Activated CD4-positive, alpha-beta T cell treated with anti-CD3 and anti-CD28 coated beads, Interleukin-2, amount 10 ng/mL, durations not matched to agents 7 days and 5 days (primary cell): ENCODE measurements at regions not wholly inside any gene's neighbourhood (a gene's known extent, or its start where the extent isn't known, plus 50 kb on each side); places are given as distances from the start of the nearest gene placed in this dataset.

Experiments used
- CTCF ChIA-PET: fragments of 350-600 bp; sonication (Branson Sonifier 250); formaldehyde crosslinking; loops from one replicate; lab custom pipeline; 2021; ENCODE audit warnings: antibody characterized with exemption; lab: Charles Lee
- POLR2A ChIA-PET: fragments of 350-600 bp; sonication (Branson Sonifier 250); formaldehyde crosslinking; loops from one replicate; lab custom pipeline; 2021; ENCODE audit warnings: antibody characterized with exemption; lab: Charles Lee
- DNase-seq: peaks from one replicate; pipeline ENCODE4 v3.0.0-alpha.2; 2020
- H3K27ac Mint-ChIP-seq: one replicate; pipeline ENCODE4 v1.8.0; 2021; ENCODE audit warnings: mild to moderate bottlenecking, moderate library complexity, mixed read lengths
- H3K27me3 Mint-ChIP-seq: one replicate; pipeline ENCODE4 v1.8.0; 2021; ENCODE audit warnings: mixed read lengths
- H3K36me3 Mint-ChIP-seq: one replicate; pipeline ENCODE4 v1.8.0; 2021; ENCODE audit warnings: low read depth, mixed read lengths
- H3K4me1 Mint-ChIP-seq: one replicate; pipeline ENCODE4 v1.8.0; 2021; ENCODE audit warnings: mixed read lengths
- H3K4me3 Mint-ChIP-seq: one replicate; pipeline ENCODE4 v1.8.0; 2021; ENCODE audit warnings: mild to moderate bottlenecking, moderate library complexity, mixed read lengths
- H3K9me3 Mint-ChIP-seq: one replicate; pipeline ENCODE4 v1.8.0; 2021; ENCODE audit warnings: mixed read lengths

- no peak for DNase-seq
- Mint-ChIP-seq H3K27ac (no peak overlapping the region), H3K4me3 (no peak overlapping the region), H3K36me3 (no peaks in the 10 kb centered on the region), H3K27me3 (no peaks in the 10 kb centered on the region), H3K9me3 (peaks cover 2% of the 10 kb centered on the region), H3K4me1 (no peaks in the 10 kb centered on the region)
- ChIA-PET POLR2A (no interaction called here), CTCF (no interaction called here)
These were observed 475.8 kb downstream of the NLGN4X start for GRCh38 chrX:5752831-5753230.

GRCh38 chrX:5748586-5749150 lies 480.0 kb downstream of the NLGN4X start:
- POLR2A ChIA-PET, result no interaction called here
- Mint-ChIP-seq H3K4me3 (no peak overlapping the region), H3K9me3 (peaks cover 2% of the 10 kb centered on the region), H3K4me1 (no peaks in the 10 kb centered on the region), H3K36me3 (no peaks in the 10 kb centered on the region), H3K27me3 (no peaks in the 10 kb centered on the region), H3K27ac (no peak overlapping the region)
- CTCF ChIA-PET, result no interaction called here
- no peak for DNase-seq

- DNase-seq, result no peak
- Mint-ChIP-seq H3K27me3 (no peaks in the 10 kb centered on the region), H3K4me3 (no peak overlapping the region), H3K27ac (no peak overlapping the region), H3K9me3 (peaks cover 2% of the 10 kb centered on the region), H3K36me3 (no peaks in the 10 kb centered on the region), H3K4me1 (no peaks in the 10 kb centered on the region)
- ChIA-PET POLR2A (no interaction called here), CTCF (no interaction called here)
These were observed 482.4 kb downstream of the NLGN4X start for GRCh38 chrX:5746231-5746630.

- no peaks in the 10 kb centered on the region for H3K27me3 Mint-ChIP-seq
- ChIA-PET CTCF (no interaction called here), POLR2A (no interaction called here)
- H3K4me1 Mint-ChIP-seq, result no peaks in the 10 kb centered on the region
- no peak for DNase-seq
- no peak overlapping the region for H3K4me3 Mint-ChIP-seq
- H3K27ac Mint-ChIP-seq, result no peak overlapping the region
- no peaks in the 10 kb centered on the region for H3K36me3 Mint-ChIP-seq
- H3K9me3 Mint-ChIP-seq, result no peaks in the 10 kb centered on the region
These were observed 495.2 kb downstream of the NLGN4X start for GRCh38 chrX:5733501-5733900.

GRCh38 chrX:5730556-5730955 lies 498.1 kb downstream of the NLGN4X start:
- H3K9me3 Mint-ChIP-seq, result no peaks in the 10 kb centered on the region
- no peaks in the 10 kb centered on the region for H3K4me1 Mint-ChIP-seq
- DNase-seq, result no peak
- ChIA-PET POLR2A (no interaction called here), CTCF (no interaction called here)
- H3K4me3 Mint-ChIP-seq, result no peak overlapping the region
- H3K27ac Mint-ChIP-seq, result no peak overlapping the region
- no peaks in the 10 kb centered on the region for H3K36me3 Mint-ChIP-seq
- no peaks in the 10 kb centered on the region for H3K27me3 Mint-ChIP-seq

- Mint-ChIP-seq H3K36me3 (no peaks in the 10 kb centered on the region), H3K4me1 (no peaks in the 10 kb centered on the region), H3K9me3 (no peaks in the 10 kb centered on the region), H3K27me3 (no peaks in the 10 kb centered on the region), H3K27ac (peak overlapping the region; percentile 25), H3K4me3 (no peak overlapping the region)
- DNase-seq, result no peak
- ChIA-PET CTCF (no interaction called here), POLR2A (no interaction called here)
These were observed 502.4 kb downstream of the NLGN4X start for GRCh38 chrX:5726224-5726623.

- no peak for DNase-seq
- no peaks in the 10 kb centered on the region for H3K4me1 Mint-ChIP-seq
- no peaks in the 10 kb centered on the region for H3K27me3 Mint-ChIP-seq
- no peak overlapping the region for H3K4me3 Mint-ChIP-seq
- no peaks in the 10 kb centered on the region for H3K9me3 Mint-ChIP-seq
- H3K27ac Mint-ChIP-seq, result no peak overlapping the region
- CTCF ChIA-PET, result no interaction called here
- H3K36me3 Mint-ChIP-seq, result no peaks in the 10 kb centered on the region
- POLR2A ChIA-PET, result no interaction called here
These were observed 504.5 kb downstream of the NLGN4X start for GRCh38 chrX:5724123-5724522.

- no peak for DNase-seq
- CTCF ChIA-PET, result no interaction called here
- Mint-ChIP-seq H3K27me3 (no peaks in the 10 kb centered on the region), H3K27ac (no peak overlapping the region), H3K36me3 (no peaks in the 10 kb centered on the region), H3K4me3 (no peak overlapping the region), H3K4me1 (no peaks in the 10 kb centered on the region), H3K9me3 (no peaks in the 10 kb centered on the region)
- POLR2A ChIA-PET, result no interaction called here
These were observed 510.0 kb downstream of the NLGN4X start for GRCh38 chrX:5718651-5719050.

- Mint-ChIP-seq H3K36me3 (no peaks in the 10 kb centered on the region), H3K4me3 (no peak overlapping the region), H3K27ac (no peak overlapping the region), H3K9me3 (no peaks in the 10 kb centered on the region), H3K27me3 (no peaks in the 10 kb centered on the region), H3K4me1 (no peaks in the 10 kb centered on the region)
- ChIA-PET POLR2A (no interaction called here), CTCF (no interaction called here)
- DNase-seq, result no peak
These were observed 512.0 kb downstream of the NLGN4X start for GRCh38 chrX:5716666-5717065.

- H3K36me3 Mint-ChIP-seq, result no peaks in the 10 kb centered on the region
- H3K27me3 Mint-ChIP-seq, result no peaks in the 10 kb centered on the region
- no peaks in the 10 kb centered on the region for H3K4me1 Mint-ChIP-seq
- no peak for DNase-seq
- H3K9me3 Mint-ChIP-seq, result no peaks in the 10 kb centered on the region
- no peak overlapping the region for H3K4me3 Mint-ChIP-seq
- POLR2A ChIA-PET, result no interaction called here
- H3K27ac Mint-ChIP-seq, result no peak overlapping the region
- CTCF ChIA-PET, result no interaction called here
These were observed 520.4 kb downstream of the NLGN4X start for GRCh38 chrX:5708251-5708650.

GRCh38 chrX:5702890-5703289 lies 525.8 kb downstream of the NLGN4X start:
- no peaks in the 10 kb centered on the region for H3K4me1 Mint-ChIP-seq
- H3K9me3 Mint-ChIP-seq, result no peaks in the 10 kb centered on the region
- H3K27me3 Mint-ChIP-seq, result no peaks in the 10 kb centered on the region
- DNase-seq, result no peak
- POLR2A ChIA-PET, result no interaction called here
- H3K27ac Mint-ChIP-seq, result no peak overlapping the region
- CTCF ChIA-PET, result no interaction called here
- no peaks in the 10 kb centered on the region for H3K36me3 Mint-ChIP-seq
- H3K4me3 Mint-ChIP-seq, result no peak overlapping the region

GRCh38 chrX:5695971-5696370 lies 532.7 kb downstream of the NLGN4X start:
- DNase-seq, result no peak

GRCh38 chrX:5683996-5684395 lies 544.7 kb downstream of the NLGN4X start:
- no peaks in the 10 kb centered on the region for H3K4me1 Mint-ChIP-seq
- no peaks in the 10 kb centered on the region for H3K27me3 Mint-ChIP-seq
- no peaks in the 10 kb centered on the region for H3K36me3 Mint-ChIP-seq
- CTCF ChIA-PET, result no interaction called here
- H3K4me3 Mint-ChIP-seq, result no peak overlapping the region
- no peak for DNase-seq
- H3K9me3 Mint-ChIP-seq, result no peaks in the 10 kb centered on the region
- POLR2A ChIA-PET, result no interaction called here
- H3K27ac Mint-ChIP-seq, result no peak overlapping the region

More at GRCh38 chrX:5695971-5696370, 532.7 kb downstream of the NLGN4X start:
- POLR2A ChIA-PET, result no interaction called here
- CTCF ChIA-PET, result no interaction called here
- H3K4me3 Mint-ChIP-seq, result no peak overlapping the region
- no peaks in the 10 kb centered on the region for H3K4me1 Mint-ChIP-seq
- no peaks in the 10 kb centered on the region for H3K9me3 Mint-ChIP-seq
- H3K36me3 Mint-ChIP-seq, result no peaks in the 10 kb centered on the region
- H3K27ac Mint-ChIP-seq, result no peak overlapping the region
- no peaks in the 10 kb centered on the region for H3K27me3 Mint-ChIP-seq

- CTCF ChIA-PET, result no interaction called here
These were observed 547.5 kb downstream of the NLGN4X start for GRCh38 chrX:5681159-5681558.

More at GRCh38 chrX:5681159-5681558, 547.5 kb downstream of the NLGN4X start:
- H3K4me1 Mint-ChIP-seq, result no peaks in the 10 kb centered on the region
- POLR2A ChIA-PET, result no interaction called here
- no peaks in the 10 kb centered on the region for H3K27me3 Mint-ChIP-seq
- no peak for DNase-seq
- H3K27ac Mint-ChIP-seq, result no peak overlapping the region
- H3K9me3 Mint-ChIP-seq, result no peaks in the 10 kb centered on the region
- no peak overlapping the region for H3K4me3 Mint-ChIP-seq
- H3K36me3 Mint-ChIP-seq, result no peaks in the 10 kb centered on the region
